LNCaP clone FGC (cell line): ENCODE measurements at regions not wholly inside any gene's neighbourhood (a gene's known extent, or its start where the extent isn't known, plus 50 kb on each side); places are given as distances from the start of the nearest gene placed in this dataset.
"Not testable (repeated sequence)": the region's sequence is repeated elsewhere in the genome, so short reads cannot be mapped to it uniquely, and the experiment has no call there.

Source experiments
- DNase-seq: peaks from one replicate; pipeline ENCODE4 v3.0.0-alpha.2; 2011; ENCODE audit warnings: low read depth
- H3K4me3 ChIP-seq: 2 replicates; pipeline ENCODE4 v1.5.1; 2011; ENCODE audit warnings: mild to moderate bottlenecking, low read depth, low read length, control low read depth
- TF ChIP-seq, protein P1 (sequence below): IDR thresholded peaks from 2 replicates; pipeline ENCODE4 v1.5.1; 2012; ENCODE audit warnings: mild to moderate bottlenecking; ENCODE audit not compliant: control insufficient read depth, insufficient read depth; ENCODE audit errors: extremely low read depth

DNA sequence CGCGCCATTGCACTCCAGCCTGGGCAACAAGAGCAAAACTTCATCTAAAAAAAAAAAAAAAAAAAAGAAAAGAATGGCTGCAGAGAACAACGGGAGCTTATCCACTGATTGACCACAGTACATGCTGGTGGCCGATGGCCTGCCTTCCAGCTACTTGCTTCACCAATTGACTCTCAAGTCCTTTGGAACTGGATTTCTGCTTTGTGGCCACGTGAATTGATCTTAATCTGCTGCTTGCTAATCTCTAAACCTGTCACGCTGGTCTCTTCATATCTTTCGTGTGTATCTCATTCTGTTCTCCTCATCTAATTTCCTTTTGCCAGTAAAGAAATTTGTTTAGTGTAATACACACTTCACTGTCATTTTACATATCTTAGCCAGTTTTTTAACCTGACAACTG, 512.5 kb upstream of the CNTNAP5 start:
- DNase-seq: no peak
- no peak overlapping the region for H3K4me3 ChIP-seq
- TF ChIP-seq, protein P1, sequence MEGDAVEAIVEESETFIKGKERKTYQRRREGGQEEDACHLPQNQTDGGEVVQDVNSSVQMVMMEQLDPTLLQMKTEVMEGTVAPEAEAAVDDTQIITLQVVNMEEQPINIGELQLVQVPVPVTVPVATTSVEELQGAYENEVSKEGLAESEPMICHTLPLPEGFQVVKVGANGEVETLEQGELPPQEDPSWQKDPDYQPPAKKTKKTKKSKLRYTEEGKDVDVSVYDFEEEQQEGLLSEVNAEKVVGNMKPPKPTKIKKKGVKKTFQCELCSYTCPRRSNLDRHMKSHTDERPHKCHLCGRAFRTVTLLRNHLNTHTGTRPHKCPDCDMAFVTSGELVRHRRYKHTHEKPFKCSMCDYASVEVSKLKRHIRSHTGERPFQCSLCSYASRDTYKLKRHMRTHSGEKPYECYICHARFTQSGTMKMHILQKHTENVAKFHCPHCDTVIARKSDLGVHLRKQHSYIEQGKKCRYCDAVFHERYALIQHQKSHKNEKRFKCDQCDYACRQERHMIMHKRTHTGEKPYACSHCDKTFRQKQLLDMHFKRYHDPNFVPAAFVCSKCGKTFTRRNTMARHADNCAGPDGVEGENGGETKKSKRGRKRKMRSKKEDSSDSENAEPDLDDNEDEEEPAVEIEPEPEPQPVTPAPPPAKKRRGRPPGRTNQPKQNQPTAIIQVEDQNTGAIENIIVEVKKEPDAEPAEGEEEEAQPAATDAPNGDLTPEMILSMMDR: no peak

DNA sequence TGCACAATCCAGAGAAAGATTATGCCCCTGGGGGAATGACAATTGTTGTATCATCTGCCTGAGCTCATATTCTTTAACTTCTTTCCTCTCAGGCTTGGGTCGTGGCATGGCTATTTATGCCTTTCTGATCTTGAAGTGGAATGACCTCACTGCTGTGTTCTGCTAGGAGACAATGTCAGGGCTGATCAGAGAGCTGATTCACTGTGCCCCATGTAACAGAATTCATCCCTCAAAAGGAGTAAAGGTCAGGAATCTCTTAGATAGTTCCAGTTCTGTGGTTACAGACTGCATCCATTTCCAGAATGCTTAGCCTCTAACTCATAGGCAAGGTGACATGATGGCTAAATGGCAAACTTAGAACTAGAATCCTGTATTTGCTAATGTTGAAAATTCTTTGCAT, 511.7 kb upstream of the CNTNAP5 start:
- TF ChIP-seq, protein P1: no peak
- DNase-seq: no peak
- H3K4me3 ChIP-seq: no peak overlapping the region

DNA sequence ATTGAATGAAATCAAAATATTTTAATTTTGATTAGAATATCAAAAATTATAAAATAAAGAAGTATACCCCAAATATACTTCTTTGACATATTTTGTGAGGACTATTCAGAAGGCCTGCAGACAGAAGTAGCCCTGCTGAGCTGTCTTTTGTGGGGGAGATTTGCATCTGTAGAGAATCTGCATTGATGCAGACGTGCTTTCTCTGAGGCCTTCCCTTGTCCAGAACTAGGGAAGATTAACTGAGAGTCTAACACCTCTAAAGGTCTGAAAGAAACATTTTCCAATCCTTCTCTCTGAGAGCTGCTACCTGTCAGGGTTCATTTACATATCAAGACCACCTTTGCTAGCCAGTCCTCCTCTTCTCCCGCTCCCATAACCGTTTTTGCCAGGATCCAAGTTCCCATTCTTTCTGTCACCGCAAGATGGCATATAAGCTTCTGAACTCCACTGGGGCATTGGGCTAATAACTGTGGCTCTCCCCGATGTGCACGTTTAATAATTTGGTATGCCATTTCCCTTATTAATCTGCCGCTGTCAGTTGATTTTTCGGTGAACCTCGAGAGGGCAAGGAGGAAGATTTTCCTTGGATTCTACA, 510.4 kb upstream of the CNTNAP5 start:
- TF ChIP-seq, protein P1: peak; percentile 64
- DNase-seq: no peak

DNA sequence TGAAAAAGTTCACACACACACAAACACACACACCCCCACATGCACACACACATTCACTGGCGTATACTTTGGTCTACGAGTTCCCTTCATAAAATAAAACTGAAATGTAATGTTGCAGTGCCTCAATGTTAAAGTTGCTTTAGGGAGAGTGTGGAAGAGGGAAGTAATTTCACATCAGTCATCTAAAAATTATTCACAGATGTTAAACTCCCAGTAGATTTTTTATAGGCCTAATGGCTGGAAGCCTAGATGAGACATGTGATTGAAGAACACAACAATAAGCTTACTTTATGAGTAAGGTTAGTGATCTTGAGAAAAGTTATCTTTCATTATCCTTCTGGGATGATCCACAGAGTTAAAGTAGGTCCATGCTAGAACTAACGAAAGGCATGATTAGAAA, 506.7 kb upstream of the CNTNAP5 start:
- TF ChIP-seq, protein P1: no peak
- no peak for DNase-seq
- H3K4me3 ChIP-seq: no peak overlapping the region

More for the DNA sequence above, 510.4 kb upstream of the CNTNAP5 start:
- H3K4me3 ChIP-seq: no peak overlapping the region

DNA sequence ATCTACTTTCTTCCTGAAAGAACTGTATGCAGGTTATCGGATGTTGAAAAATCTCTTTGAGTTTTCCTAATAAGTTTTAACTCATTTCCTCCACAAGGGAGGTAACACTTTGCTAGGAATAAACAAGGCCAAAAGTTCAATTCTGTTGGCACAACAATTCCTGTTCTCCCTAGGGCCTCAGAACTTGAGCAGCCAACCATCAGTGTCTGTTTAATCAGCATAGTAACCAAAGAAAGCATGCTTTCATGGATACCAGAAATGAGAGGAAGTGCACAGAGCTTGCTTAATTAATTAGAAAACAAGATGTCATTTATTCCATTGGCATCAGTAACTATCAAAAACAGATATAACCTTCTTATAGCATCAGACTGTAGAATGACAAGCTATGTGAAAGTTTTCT, 503.2 kb upstream of the CNTNAP5 start:
- DNase-seq: no peak
- no peak overlapping the region for H3K4me3 ChIP-seq
- TF ChIP-seq, protein P1: no peak

DNA sequence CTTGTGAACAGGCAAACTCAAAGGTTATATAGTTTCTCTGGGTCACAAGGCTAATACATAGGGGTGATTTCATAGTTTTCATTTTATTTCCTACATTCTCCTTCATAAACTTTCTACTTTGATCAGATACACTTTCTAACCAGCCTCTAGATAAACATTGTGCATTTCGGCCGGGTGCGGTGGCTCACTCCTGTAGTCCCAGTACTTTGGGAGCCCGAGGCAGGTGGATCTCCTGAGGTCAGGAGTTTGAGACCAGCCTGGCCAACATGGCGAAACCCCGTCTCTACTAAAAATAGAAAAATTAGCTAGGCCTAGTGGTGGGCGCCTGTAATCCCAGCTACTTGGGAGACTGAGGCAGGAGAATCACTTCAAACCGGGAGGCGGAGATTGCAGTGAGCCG, 502.6 kb upstream of the CNTNAP5 start:
- not testable (repeated sequence) for DNase-seq, H3K4me3 ChIP-seq

DNA sequence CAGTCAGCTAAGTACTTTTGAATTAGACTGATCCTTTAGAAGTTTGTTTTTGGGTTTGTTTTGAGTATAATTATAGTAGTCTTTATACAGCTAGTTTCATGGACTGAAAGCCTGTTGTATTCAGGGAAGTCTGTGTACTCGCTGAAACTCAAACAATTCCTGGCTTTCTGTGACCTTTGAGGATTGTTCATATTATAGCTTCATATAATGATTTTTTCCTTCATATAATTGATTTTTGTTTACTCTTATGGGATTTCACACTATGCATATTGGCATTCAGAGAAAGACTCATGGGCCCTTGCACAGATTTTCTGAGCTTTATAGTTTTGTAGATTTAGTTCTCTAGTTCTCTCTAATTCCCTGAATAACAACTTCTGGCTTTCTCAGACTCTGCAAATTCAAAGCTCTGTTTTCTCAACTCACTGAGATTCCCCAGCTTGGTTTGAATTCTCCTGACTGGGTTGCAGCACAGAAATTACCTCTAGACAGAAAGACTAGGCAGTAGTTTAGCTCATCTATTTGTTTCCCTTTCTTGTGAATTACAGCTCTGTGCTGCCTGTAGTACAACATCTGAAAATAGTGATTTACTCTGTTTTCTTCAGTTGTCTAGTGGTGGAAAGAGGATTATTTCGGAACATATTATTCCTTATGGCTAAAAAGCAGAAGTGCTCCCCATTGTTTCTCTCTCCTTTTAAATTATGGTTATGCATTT, 495.9 kb upstream of the CNTNAP5 start:
- no peak for DNase-seq
- H3K4me3 ChIP-seq: no peak overlapping the region
- TF ChIP-seq, protein P1: no peak
